ENCODE measurements at regions not wholly inside any gene's neighbourhood (a gene's known extent, or its start where the extent isn't known, plus 50 kb on each side); places are given as distances from the start of the nearest gene placed in this dataset.
A peak's percentile ranks its signal among the peaks of the same experiment; 100 is the strongest.
"Not testable (repeated sequence)": the region's sequence is repeated elsewhere in the genome, so short reads cannot be mapped to it uniquely, and the experiment has no call there.

- DNase-seq = no peak
Measured at GRCh38 chr2:238502088-238502810, 75.5 kb downstream of the ASB1 start.

- no peak for DNase-seq
Measured at GRCh38 chr2:238502956-238503791, 76.4 kb downstream of the ASB1 start.

GRCh38 chr2:238504181-238504931, 77.6 kb downstream of the ASB1 start:
- no peak for DNase-seq

GRCh38 chr2:238505119-238505891, 78.6 kb downstream of the ASB1 start:
- DNase-seq = peak; percentile 7

GRCh38 chr2:238505892-238506280, 79.2 kb downstream of the ASB1 start:
- no peak for DNase-seq

- DNase-seq = no peak
Measured at GRCh38 chr2:238506371-238507068, 79.8 kb downstream of the ASB1 start.

GRCh38 chr2:238507836-238508235, 81.1 kb downstream of the ASB1 start:
- DNase-seq = no peak

GRCh38 chr2:238509151-238509835, 82.6 kb downstream of the ASB1 start:
- DNase-seq = no peak

- DNase-seq = no peak
Measured at GRCh38 chr2:238509903-238510302, 83.2 kb downstream of the ASB1 start.

GRCh38 chr2:238510911-238511613, 84.3 kb downstream of the ASB1 start:
- DNase-seq = no peak

GRCh38 chr2:238511614-238511950, 84.9 kb downstream of the ASB1 start:
- DNase-seq = no peak

GRCh38 chr2:238512247-238512867, 85.6 kb downstream of the ASB1 start:
- no peak for DNase-seq

GRCh38 chr2:238513346-238513745, 86.6 kb downstream of the ASB1 start:
- DNase-seq = no peak

GRCh38 chr2:238514024-238514423, 87.3 kb downstream of the ASB1 start:
- not testable (repeated sequence) for DNase-seq

GRCh38 chr2:238515377-238515776, 88.7 kb downstream of the ASB1 start:
- no peak for DNase-seq

- no peak for DNase-seq
Measured at GRCh38 chr2:238517209-238517608, 90.5 kb downstream of the ASB1 start.

GRCh38 chr2:238518172-238518820, 91.6 kb downstream of the ASB1 start:
- no peak for DNase-seq

GRCh38 chr2:238518821-238519186, 92.1 kb downstream of the ASB1 start:
- DNase-seq = no peak

GRCh38 chr2:238520359-238520886, 93.7 kb downstream of the ASB1 start:
- DNase-seq = no peak

GRCh38 chr2:238521002-238521401, 94.3 kb downstream of the ASB1 start:
- no peak for DNase-seq

Measured in central memory CD4-positive, alpha-beta T cell (primary cell).